RWPE1 (cell line): ENCODE measurements at regions not wholly inside any gene's neighbourhood (a gene's known extent, or its start where the extent isn't known, plus 50 kb on each side); places are given as distances from the start of the nearest gene placed in this dataset.

Experiments
- CTCF ChIA-PET: fragments of 350-600 bp; sonication (Branson Sonifier 250); formaldehyde crosslinking; extraction: SDS; loops from one replicate; lab custom pipeline; 2021; lab: Yijun Ruan, JAX
- POLR2A ChIA-PET: fragments of 400-600 bp; formaldehyde crosslinking; extraction: SDS; loops from one replicate; lab custom pipeline; 2020; ENCODE audit warnings: antibody characterized with exemption; ENCODE audit not compliant: low non-redundant PET; lab: Yijun Ruan, JAX
- DNase-seq: peaks from one replicate; pipeline ENCODE4 v3.0.0; 2012; ENCODE audit warnings: low spot score
- H3K27ac ChIP-seq: fragments of 450-650 bp; 2 replicates; pipeline ENCODE4 v1.5.1; 2017
- TF ChIP-seq, protein P1 (sequence below): fragments of 450-650 bp; conservative IDR thresholded peaks from 2 replicates; pipeline ENCODE4 v1.5.1; 2017; ENCODE audit warnings: low read depth, mild to moderate bottlenecking

DNA sequence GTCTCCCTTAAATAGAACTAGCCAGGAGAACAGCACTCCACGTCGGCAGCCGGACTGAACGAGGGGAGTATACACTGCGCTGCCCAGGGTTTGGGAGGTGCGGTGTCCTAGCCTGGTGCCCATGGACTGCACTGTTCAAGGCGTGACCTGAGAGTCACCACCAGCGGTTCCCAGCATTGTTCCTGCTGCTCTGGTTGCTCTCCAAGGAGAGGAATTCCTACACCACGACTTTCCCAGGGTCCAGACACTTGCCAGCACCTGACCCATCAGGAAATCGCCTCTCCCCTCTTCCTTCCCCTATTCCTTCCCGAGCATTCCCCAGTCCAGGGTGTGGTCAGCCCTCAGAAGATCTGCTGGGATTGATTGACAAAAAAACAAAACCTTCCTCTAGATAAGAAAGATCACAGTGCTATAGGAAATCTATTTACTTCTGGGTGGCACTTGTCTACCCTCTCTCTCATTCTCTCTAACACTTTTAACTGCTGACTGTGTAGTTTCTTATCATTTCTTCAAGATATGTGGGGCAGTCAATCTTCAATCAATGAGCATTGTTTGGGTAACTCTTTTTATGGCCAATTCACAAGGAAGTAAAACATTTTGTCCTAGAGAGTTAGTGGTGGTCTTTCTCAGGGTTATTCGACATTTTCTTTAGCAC, 297.8 kb upstream of the ACTBL2 start:
- TF ChIP-seq, protein P1, sequence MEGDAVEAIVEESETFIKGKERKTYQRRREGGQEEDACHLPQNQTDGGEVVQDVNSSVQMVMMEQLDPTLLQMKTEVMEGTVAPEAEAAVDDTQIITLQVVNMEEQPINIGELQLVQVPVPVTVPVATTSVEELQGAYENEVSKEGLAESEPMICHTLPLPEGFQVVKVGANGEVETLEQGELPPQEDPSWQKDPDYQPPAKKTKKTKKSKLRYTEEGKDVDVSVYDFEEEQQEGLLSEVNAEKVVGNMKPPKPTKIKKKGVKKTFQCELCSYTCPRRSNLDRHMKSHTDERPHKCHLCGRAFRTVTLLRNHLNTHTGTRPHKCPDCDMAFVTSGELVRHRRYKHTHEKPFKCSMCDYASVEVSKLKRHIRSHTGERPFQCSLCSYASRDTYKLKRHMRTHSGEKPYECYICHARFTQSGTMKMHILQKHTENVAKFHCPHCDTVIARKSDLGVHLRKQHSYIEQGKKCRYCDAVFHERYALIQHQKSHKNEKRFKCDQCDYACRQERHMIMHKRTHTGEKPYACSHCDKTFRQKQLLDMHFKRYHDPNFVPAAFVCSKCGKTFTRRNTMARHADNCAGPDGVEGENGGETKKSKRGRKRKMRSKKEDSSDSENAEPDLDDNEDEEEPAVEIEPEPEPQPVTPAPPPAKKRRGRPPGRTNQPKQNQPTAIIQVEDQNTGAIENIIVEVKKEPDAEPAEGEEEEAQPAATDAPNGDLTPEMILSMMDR, result no peak
- H3K27ac ChIP-seq, result peak overlapping the region; percentile 43; the same call in 1 of the 2 replicates
- ChIA-PET CTCF (interaction anchor here (1.3 kb wide), 1 partner anchor 680 kb away, joined by 17 read pairs; the partner anchor contains the start of gene PLK2), POLR2A (no interaction called here)
- DNase-seq, result no peak

DNA sequence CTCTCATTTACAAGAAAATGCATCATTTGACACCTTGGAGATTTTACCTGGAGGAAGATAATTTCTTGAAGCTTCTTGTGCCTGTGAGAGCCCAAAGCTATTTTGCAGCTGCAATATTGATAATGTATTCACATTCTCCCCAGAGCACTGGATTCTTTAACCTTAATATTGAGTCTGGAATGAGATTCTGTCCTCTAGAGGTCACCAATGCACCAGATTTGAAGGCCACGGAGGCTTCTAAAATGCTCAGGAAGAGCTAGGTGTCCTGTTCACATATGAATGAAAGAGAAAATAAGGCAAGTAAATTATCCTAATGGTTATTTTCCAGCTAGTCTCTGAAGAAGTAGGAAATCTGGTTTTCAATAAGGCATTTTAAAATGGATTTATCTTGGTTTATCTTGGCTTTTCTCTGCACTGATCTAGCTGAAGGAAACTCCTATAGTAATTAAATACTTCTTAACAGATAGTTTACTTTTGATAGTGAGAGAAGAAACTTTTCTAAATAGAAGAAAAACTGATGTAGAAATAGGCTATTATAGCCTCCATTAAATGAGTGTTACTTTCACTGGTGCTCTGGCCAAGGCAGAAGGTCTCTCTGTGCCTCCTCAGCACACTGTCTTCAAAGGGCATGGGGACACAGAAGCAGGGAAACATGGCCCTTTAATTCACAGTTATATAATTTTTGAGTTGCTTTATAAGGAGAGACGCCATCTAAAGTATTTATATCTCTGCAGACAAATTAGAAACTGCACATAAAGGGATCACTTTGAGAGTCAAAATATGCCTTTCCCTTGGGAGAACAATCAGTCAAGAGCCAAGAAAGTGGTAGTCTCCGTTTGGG, 297.0 kb upstream of the ACTBL2 start:
- CTCF ChIA-PET, result interaction anchor here (0.5 to 2.2 kb wide), 31 partner anchors 9 to 685 kb away, joined by 3 to 21 read pairs (median 4); partner anchors contain the start of gene PLK2
- peak overlapping the region; percentile 43; the same call in 1 of the 2 replicates for H3K27ac ChIP-seq
- POLR2A ChIA-PET, result interaction anchor here (0.6 kb wide), 1 partner anchor 680 kb away, joined by 3 read pairs; no protein-coding TSS in a partner anchor
- TF ChIP-seq, protein P1, result peak; percentile 82
- DNase-seq, result peak; percentile 66

DNA sequence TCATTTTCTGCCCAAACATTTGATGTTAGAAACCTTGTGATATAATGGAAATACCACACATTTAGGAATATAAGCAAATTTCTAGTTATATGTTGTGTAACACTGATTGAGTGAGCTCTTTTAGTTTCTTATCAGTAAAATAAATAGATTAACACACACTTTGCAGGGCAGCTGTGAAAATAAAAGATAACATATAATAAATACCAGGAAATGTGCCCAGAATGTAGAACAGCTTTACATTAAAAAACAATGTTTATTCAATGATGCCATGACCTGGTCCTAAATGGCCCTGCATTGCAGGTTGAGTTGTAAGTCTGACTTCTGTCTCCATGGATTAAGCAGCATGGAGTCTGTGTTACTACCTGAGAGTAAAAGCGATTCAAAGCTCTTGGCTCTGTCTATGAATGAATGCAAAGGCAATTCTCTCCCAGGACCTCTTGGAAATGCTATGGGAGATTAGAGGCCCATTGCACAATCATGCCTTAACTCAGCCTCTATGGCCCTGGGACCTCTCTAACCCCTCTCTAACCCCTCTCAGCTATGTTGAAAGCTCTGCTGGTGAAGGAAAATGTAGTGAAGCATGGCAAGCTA, 296.0 kb upstream of the ACTBL2 start:
- no peak overlapping the region for H3K27ac ChIP-seq
- DNase-seq, result no peak
- POLR2A ChIA-PET, result no interaction called here
- TF ChIP-seq, protein P1, result no peak
- CTCF ChIA-PET, result interaction anchor here (0.6 to 2.2 kb wide), 20 partner anchors 10 to 858 kb away, joined by 3 to 21 read pairs (median 5); partner anchors contain the start of gene PLK2

DNA sequence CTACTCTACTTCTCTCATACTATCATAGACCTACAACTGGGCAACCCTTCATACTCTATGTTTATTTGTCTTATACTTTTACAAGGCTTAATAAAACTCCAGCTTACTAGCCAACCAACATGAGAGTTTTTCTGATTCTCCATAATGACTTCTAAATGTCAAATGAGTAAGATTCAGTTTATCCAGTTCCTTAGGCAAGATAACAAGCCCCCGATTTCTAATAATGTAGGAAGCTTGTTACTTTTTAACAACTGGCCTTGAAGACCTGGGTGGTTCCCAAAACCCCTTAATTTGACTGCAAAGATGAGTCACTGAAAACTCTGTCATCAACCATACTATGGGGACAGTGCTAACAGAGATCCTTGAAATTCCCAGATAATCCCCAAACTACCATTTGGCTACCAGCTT, 294.6 kb upstream of the ACTBL2 start:
- TF ChIP-seq, protein P1, result no peak
- ChIA-PET CTCF (interaction anchor here (0.7 to 1.6 kb wide), 4 partner anchors 107 to 478 kb away, joined by 3 to 7 read pairs (median 4); no protein-coding TSS in a partner anchor), POLR2A (no interaction called here)
- H3K27ac ChIP-seq, result no peak overlapping the region
- no peak for DNase-seq

DNA sequence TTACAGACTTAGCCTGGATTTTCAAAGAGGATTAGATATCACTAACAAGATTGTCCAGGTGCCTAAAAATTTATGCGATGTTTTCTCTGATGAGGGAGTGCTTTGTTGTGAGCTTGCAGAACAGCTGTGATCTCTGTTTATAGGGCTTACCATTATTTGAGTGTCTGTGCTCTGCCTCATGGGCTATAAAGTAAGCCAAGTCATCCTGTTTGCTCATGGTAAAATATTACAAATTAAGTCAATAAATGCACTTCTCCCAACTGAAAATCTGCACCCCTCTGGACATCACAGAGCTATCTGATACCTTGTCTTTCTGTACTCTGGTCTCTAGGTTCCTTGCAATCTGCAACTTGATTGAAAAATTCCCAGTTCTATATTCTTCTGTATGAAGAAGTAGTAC, 293.4 kb upstream of the ACTBL2 start:
- CTCF ChIA-PET, result interaction anchor here (0.6 to 1.6 kb wide), 7 partner anchors 13 to 640 kb away, joined by 3 to 7 read pairs (median 3); no protein-coding TSS in a partner anchor
- POLR2A ChIA-PET, result no interaction called here
- H3K27ac ChIP-seq, result no peak overlapping the region
- no peak for DNase-seq
- TF ChIP-seq, protein P1, result no peak

DNA sequence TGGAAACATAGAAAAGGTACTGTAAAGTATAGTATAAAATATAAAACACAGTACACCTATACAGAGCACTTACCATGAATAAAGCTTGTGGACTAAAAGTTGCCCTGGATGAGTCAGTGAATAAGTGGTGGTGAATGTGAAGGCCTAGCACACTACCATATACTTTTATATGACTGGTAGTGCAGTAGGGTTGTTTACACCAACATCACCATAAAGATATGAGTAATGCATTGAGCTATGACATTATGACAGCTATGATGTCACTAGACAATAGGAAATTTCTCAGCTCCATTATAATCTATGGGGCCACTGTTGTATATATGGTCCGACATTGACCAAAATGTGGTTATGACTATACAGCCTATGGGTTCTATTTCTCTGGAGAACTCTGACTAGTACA, 291.8 kb upstream of the ACTBL2 start:
- POLR2A ChIA-PET, result no interaction called here
- DNase-seq, result no peak
- CTCF ChIA-PET, result interaction anchor here (0.5 to 1.0 kb wide), 3 partner anchors 113 to 685 kb away, joined by 3 read pairs; partner anchors contain the start of gene PLK2
- no peak overlapping the region for H3K27ac ChIP-seq
- TF ChIP-seq, protein P1, result no peak
